Suprapubic skin (tissue), 4 donors: ENCODE measurements at regions not wholly inside any gene's neighbourhood (a gene's known extent, or its start where the extent isn't known, plus 50 kb on each side); places are given as distances from the start of the nearest gene placed in this dataset.

Source experiments
- DNase-seq, 2 donors: peaks; one replicate each; pipeline ENCODE4 v3.0.0-alpha.2; 2019; ENCODE audit warnings: low spot score in 2 of 2
- H3K27ac ChIP-seq: fragments of 200-600 bp; sonication (generic); one replicate; pipeline ENCODE4 v1.5.1; 2019
- H3K27me3 ChIP-seq: fragments of 200-600 bp; sonication (generic); one replicate; pipeline ENCODE4 v1.5.1; 2019
- H3K36me3 ChIP-seq: fragments of 200-600 bp; sonication (generic); one replicate; pipeline ENCODE4 v1.5.1; 2019
- H3K4me1 ChIP-seq: fragments of 200-600 bp; sonication (generic); one replicate; pipeline ENCODE4 v1.5.1; 2019
- H3K4me3 ChIP-seq: fragments of 200-600 bp; sonication (generic); one replicate; pipeline ENCODE4 v1.5.1; 2019; ENCODE audit warnings: mild to moderate bottlenecking
- H3K9me3 ChIP-seq: fragments of 200-600 bp; sonication (generic); one replicate; pipeline ENCODE4 v1.5.1; 2019
- EP300 ChIP-seq: sonication (generic); formaldehyde crosslinking; IDR thresholded peaks from one replicate; pipeline ENCODE4 v1.6.1; 2017; ENCODE audit warnings: antibody characterized with exemption
- POLR2A ChIP-seq, 2 donors: fragments of 450-650 bp; IDR thresholded peaks; one replicate each; pipeline ENCODE4 v1.6.1; 2017; ENCODE audit warnings: antibody characterized with exemption in 2 of 2, mild to moderate bottlenecking in 2 of 2, moderate library complexity in 2 of 2
- POLR2AphosphoS5 ChIP-seq, 3 donors: sonication (generic); formaldehyde crosslinking; IDR thresholded peaks; one replicate each; pipeline ENCODE4 v1.6.1; 2017; ENCODE audit warnings: antibody characterized with exemption in 3 of 3
- WGBS: methylation state at CpG from one replicate; pipeline ENCODE4 v1.1.5; 2018; 5-methylcytosine and 5-hydroxymethylcytosine counted together
- TF ChIP-seq, protein P1 (sequence below), 2 donors: fragments of 200-600 bp in 1 of 2; fragments of 450-650 bp in 1 of 2; sonication (generic) in 1 of 2; IDR thresholded peaks; one replicate each; pipeline ENCODE4 v1.5.1; 2016 to 2019; ENCODE audit warnings: antibody characterized with exemption in 2 of 2, mild to moderate bottlenecking in 1 of 2, moderate library complexity in 1 of 2

DNA sequence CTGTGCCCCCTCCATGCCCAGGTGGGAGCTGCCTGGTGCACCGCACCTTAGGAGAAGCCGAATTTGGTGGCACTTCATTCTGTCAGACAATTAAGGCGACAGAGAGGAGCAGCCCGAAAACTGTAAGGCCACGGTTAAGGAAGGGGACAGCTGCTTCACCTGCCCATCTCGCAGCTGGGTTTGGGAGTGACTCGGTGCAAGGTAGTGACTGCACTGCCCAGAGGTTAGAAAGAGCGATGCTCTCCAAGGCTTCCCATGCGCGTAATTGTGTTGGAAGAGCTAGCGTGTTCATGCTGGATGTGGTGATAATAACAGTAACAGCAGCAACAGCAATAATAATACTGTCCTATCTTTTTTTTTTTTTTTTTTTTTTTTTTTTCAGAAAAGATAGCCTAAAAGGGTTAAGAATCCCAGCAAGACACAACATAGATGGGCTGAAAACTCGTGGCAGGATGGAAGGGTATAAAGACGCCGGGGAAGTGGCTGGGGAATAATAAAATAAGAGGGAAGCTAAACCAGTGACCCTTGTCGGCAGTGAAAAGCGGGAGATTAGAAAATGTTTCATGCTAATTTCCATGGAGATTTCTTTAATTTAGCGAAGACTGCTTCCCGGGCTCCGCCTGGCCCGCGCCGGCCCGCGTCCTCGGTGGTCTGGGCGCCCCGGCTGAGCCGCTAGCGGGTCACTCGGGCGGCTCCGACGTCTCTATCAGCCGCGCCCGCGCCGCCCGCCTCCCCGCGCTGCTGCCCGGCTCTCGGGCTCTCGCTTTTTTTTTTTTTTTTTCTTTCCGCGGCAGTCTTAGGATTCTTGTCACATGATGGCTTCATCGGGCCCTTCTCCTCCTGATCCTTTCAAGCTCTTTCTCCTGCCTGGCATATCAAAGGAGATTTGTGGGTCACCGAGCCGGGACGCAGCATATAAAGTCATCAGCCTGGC lies 617.1 kb downstream of the NR2F2 start:
- no peaks in the 10 kb centered on the region for H3K36me3 ChIP-seq
- TF ChIP-seq POLR2AphosphoS5 (IDR thresholded peaks at IDR 0.05) = no peak
- TF ChIP-seq, protein P1, sequence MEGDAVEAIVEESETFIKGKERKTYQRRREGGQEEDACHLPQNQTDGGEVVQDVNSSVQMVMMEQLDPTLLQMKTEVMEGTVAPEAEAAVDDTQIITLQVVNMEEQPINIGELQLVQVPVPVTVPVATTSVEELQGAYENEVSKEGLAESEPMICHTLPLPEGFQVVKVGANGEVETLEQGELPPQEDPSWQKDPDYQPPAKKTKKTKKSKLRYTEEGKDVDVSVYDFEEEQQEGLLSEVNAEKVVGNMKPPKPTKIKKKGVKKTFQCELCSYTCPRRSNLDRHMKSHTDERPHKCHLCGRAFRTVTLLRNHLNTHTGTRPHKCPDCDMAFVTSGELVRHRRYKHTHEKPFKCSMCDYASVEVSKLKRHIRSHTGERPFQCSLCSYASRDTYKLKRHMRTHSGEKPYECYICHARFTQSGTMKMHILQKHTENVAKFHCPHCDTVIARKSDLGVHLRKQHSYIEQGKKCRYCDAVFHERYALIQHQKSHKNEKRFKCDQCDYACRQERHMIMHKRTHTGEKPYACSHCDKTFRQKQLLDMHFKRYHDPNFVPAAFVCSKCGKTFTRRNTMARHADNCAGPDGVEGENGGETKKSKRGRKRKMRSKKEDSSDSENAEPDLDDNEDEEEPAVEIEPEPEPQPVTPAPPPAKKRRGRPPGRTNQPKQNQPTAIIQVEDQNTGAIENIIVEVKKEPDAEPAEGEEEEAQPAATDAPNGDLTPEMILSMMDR (IDR thresholded peaks at IDR 0.05) = no peak
- no peak for TF ChIP-seq POLR2A (IDR thresholded peaks at IDR 0.05)
- TF ChIP-seq EP300 = no peak
- no peak for DNase-seq
- H3K4me3 ChIP-seq = peak overlapping the region; percentile 30
- H3K27ac ChIP-seq = no peak overlapping the region
- WGBS = 25% methylated on average over 50 of the region's 50 CpGs
- H3K4me1 ChIP-seq = peaks cover 4% of the 10 kb centered on the region
- peaks cover 18% of the 10 kb centered on the region for H3K27me3 ChIP-seq
- no peaks in the 10 kb centered on the region for H3K9me3 ChIP-seq

GRCh38 chr15:96948981-96949380 lies 618.5 kb downstream of the NR2F2 start:
- TF ChIP-seq POLR2AphosphoS5 (IDR thresholded peaks at IDR 0.05) (no peak), POLR2A (IDR thresholded peaks at IDR 0.05) (no peak), EP300 (no peak)
- TF ChIP-seq, protein P1 (IDR thresholded peaks at IDR 0.05) = no peak
- Histone ChIP-seq H3K4me1 (peaks cover 4% of the 10 kb centered on the region), H3K27me3 (peaks cover 18% of the 10 kb centered on the region), H3K9me3 (no peaks in the 10 kb centered on the region), H3K36me3 (no peaks in the 10 kb centered on the region), H3K27ac (no peak overlapping the region), H3K4me3 (no peak overlapping the region)
- 50% methylated on average over 2 of the region's 2 CpGs for WGBS
- no peak for DNase-seq

DNA sequence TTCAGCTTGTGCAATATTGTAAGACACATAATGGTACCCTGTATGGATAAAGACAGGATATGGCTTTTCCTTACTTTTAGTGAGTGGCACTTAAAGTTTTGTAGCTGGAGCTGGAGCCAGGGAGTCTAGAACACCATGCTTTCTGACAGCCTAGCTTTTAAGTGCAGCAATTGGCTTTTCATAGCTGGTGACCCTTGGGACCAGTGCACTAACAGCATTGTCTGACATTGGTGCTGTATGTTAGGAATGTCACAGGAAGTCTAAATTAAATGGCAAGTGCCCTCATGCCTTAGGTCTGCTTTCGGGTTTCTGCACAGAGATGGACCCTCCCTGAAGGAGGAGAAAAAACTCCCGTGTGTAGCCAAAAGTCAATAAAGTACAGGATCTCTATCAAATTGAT lies 628.2 kb downstream of the NR2F2 start:
- DNase-seq = no peak
- TF ChIP-seq EP300 = no peak
- TF ChIP-seq POLR2A (IDR thresholded peaks at IDR 0.05) = no peak
- TF ChIP-seq, protein P1 (IDR thresholded peaks at IDR 0.05) = no peak
- TF ChIP-seq POLR2AphosphoS5 (IDR thresholded peaks at IDR 0.05) = no peak
- WGBS = 47% methylated on average over 2 of the region's 2 CpGs

GRCh38 chr15:96959501-96959900 lies 629.0 kb downstream of the NR2F2 start:
- no peaks in the 10 kb centered on the region for H3K9me3 ChIP-seq
- no peaks in the 10 kb centered on the region for H3K36me3 ChIP-seq
- 75% methylated on average over 6 of the region's 6 CpGs for WGBS
- H3K27me3 ChIP-seq = no peaks in the 10 kb centered on the region
- TF ChIP-seq, protein P1 (IDR thresholded peaks at IDR 0.05) = no peak
- no peak for TF ChIP-seq POLR2AphosphoS5 (IDR thresholded peaks at IDR 0.05)
- no peak for TF ChIP-seq POLR2A (IDR thresholded peaks at IDR 0.05)
- TF ChIP-seq EP300 = no peak
- no peak overlapping the region for H3K4me3 ChIP-seq
- no peak overlapping the region for H3K27ac ChIP-seq
- no peaks in the 10 kb centered on the region for H3K4me1 ChIP-seq
- no peak for DNase-seq

More for the DNA sequence above, 628.2 kb downstream of the NR2F2 start:
- H3K27me3 ChIP-seq = no peaks in the 10 kb centered on the region
- no peak overlapping the region for H3K27ac ChIP-seq
- no peaks in the 10 kb centered on the region for H3K9me3 ChIP-seq
- no peak overlapping the region for H3K4me3 ChIP-seq
- H3K36me3 ChIP-seq = no peaks in the 10 kb centered on the region
- H3K4me1 ChIP-seq = no peaks in the 10 kb centered on the region

- no peak for DNase-seq
- no peak overlapping the region for H3K4me3 ChIP-seq
- 86% methylated on average over 4 of the region's 4 CpGs for WGBS
- TF ChIP-seq POLR2AphosphoS5 (IDR thresholded peaks at IDR 0.05) = no peak
- TF ChIP-seq POLR2A (IDR thresholded peaks at IDR 0.05) = no peak
- TF ChIP-seq EP300 = no peak
- TF ChIP-seq, protein P1 (IDR thresholded peaks at IDR 0.05) = no peak
- H3K4me1 ChIP-seq = no peaks in the 10 kb centered on the region
- H3K27ac ChIP-seq = no peak overlapping the region
- H3K9me3 ChIP-seq = no peaks in the 10 kb centered on the region
- H3K27me3 ChIP-seq = no peaks in the 10 kb centered on the region
- H3K36me3 ChIP-seq = no peaks in the 10 kb centered on the region
Observed at GRCh38 chr15:96960711-96961480, 630.4 kb downstream of the NR2F2 start.
